Mesenteric fat pad (tissue), 1 donor: ENCODE measurements at regions not wholly inside any gene's neighbourhood (a gene's known extent, or its start where the extent isn't known, plus 50 kb on each side); places are given as distances from the start of the nearest gene placed in this dataset.

Experiments used
- DNase-seq: peaks from one replicate; pipeline ENCODE4 v3.0.0-alpha.2; 2020; ENCODE audit warnings: low spot score
- donor health status: DM: yes; HTN: yes; CAD: no.

DNA sequence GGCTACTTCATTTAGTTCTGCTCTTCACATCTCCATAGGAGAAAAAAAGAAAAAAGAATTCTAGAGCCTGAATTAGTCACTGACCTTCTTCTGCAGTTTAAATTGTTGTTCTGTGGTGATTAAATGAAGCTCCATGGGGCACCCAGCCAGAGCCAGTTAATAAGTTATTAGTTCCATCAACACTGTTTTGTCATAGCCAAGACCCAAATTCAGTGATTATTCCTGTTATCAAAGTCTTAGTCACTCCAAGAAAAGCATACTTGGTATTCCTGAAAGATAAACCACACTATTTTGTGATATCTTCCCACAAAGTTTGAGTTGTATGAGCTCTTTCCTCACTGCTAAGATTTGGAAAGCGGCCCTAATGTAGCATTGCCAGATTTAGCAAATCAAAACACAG, 134.8 kb upstream of the RGMB start:
- DNase-seq: no peak

DNA sequence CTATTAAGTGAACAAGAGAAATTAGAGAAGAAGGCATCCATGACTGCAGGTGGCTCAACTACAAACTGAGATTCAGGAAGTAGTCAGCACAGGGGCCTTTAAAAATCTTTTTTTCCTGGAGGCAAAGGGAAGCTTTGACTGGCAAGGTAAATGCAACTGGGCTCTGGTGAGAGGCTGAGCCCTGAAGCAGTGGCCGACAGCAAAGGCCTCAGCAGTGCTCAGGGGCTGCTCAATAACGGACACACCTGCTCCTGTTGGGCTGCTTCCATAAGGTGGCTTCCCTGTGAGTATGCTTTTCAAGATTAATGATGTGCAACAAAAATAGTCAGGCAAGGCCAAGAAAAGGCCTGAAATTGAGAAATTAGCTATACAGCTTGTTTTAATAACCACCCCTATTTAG, 134.2 kb upstream of the RGMB start:
- no peak for DNase-seq

GRCh38 chr5:98641671-98642070, 131.8 kb upstream of the RGMB start:
- no peak for DNase-seq

GRCh38 chr5:98643569-98643968, 129.9 kb upstream of the RGMB start:
- DNase-seq: no peak

GRCh38 chr5:98651715-98652114, 121.7 kb upstream of the RGMB start:
- no peak for DNase-seq

- DNase-seq: no peak
Observed at GRCh38 chr5:98656125-98656795, 117.2 kb upstream of the RGMB start.

DNA sequence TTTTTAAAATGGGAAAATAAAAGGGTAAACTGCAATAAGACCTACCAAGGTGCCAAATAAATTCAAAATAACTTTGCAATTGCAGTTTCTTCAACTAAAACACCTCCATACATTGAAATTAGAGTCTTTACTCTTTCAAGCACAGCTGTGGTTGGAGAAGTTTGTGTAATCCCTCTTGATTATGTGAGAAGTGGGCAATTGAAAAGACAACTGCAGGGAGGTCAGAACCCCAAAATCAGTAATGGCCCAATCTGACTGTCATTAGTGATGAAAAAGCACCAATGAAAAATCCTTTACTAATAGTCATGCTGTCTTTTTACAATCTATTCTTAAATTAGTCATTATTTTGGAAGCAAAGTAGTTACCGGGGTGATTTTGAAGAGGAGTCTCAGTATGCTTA, 116.7 kb upstream of the RGMB start:
- no peak for DNase-seq

DNA sequence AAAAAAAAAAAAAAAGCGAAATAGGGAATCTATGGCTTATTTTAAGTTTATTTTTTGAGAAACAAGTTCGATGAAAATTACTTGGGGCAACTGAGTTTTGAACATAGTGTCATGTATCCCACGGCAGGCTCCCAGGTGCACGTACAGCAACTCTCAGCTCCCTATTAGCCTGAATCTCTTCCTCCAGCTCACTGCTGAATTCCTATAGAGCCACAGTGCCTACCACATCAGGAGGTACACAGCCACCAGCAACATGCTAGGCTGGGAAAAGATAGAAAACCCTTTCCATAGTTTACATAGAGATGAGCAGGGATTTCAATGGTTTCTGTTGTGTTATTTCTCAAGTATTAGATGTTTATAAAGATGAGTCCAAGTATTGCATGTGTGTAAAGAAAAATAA, 115.9 kb upstream of the RGMB start:
- no peak for DNase-seq

DNA sequence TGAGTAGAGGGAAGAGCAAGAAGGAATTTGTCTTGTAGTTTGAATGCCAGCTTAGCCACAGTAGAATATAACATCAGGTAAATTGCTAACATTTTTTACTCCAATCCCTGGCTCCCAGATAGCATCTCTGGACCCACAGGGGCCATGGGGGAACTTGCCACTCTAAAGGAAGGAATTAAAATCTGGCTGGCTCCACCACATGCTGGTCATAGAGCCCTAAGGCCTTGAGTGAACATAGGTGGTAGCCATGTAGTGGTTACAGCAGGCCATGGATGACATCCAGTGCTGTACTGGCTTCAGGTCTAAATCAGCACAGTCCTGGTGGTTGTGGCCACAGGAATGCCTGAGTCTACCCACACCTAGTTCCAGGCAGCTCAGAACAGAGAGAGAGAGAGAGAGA, 109.9 kb upstream of the RGMB start:
- DNase-seq: no peak

GRCh38 chr5:98664736-98665135, 108.7 kb upstream of the RGMB start:
- DNase-seq: no peak

GRCh38 chr5:98679963-98680362, 93.5 kb upstream of the RGMB start:
- no peak for DNase-seq

DNA sequence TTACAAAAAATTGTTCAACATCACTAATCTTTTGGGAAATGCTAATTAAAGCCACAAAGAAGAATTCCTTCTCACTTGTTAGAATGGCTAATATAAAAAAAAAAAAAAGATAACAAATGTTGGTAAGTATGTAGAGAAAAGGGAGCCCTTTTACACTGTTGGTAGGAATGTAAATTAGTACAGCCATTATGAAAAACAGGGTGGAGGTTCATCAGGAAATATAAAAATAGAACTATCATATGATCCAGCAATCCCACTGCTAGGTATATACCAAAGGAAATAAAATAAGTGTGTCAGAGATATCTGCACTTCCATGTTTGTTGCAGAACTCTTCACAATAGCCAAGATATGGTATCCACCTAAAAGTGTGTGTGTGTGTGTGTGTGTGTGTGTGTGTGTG, 83.5 kb upstream of the RGMB start:
- no peak for DNase-seq

DNA sequence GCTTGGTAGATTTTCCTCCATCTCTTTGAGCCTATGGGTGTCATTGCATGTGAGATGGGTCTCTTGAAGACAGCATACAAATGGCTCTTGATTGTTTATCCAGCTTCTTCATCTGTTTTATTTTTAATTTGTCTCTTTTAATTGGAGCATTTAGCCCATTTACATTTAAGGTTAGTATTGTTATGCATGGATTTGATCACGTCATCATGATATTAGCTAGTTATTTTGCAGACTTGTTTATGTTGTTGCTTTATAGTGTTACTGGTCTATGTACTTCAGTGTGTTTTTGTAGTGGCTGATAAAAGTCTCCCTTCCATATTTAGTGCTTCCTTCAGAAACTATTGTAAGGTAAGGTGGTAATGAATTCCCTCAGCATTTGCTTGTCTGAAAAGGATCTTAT, 78.6 kb upstream of the RGMB start:
- DNase-seq: no peak

GRCh38 chr5:98698359-98698758, 75.1 kb upstream of the RGMB start:
- DNase-seq: no peak

- DNase-seq: no peak
Observed at GRCh38 chr5:98700730-98701129, 72.7 kb upstream of the RGMB start.

DNA sequence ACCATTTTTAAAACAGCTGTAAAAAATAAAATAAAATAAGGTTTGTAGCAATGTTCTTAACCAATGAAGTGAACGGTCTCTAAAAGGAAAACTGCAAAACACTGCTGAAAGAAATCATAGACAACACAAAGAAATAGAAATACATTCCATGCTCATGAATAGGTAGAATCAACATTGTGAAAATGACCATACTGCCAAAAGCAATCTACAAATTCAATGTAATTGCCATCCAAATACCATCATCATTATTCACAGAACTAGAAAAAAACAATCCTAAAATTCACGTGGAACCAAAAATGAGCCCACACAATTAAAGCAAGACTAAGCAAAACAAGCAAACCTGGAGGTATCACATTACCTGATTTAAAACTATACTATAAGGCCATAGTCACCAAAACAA, 67.6 kb upstream of the RGMB start:
- DNase-seq: no peak

DNA sequence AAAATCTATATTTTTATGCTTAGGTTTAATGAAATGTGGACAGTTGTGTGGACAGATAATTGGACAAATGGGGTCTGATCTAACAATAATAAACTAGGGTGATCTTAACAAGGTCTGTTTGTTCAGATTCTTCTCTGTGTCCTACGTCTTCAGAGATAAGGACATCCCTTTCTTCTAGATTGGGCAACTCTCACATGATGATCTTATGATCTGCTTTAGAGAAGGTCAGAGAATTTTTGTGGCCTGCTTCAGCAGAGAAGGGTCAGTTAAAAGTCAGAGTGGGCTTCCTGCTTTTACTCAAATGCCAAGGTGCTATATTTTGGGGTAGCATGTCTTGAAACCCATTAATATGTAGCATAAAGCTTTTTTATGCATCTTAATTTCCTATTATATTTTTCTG, 63.8 kb upstream of the RGMB start:
- no peak for DNase-seq

GRCh38 chr5:98713027-98713426, 60.4 kb upstream of the RGMB start:
- no peak for DNase-seq

- DNase-seq: no peak
Observed at GRCh38 chr5:98713856-98714255, 59.6 kb upstream of the RGMB start.

GRCh38 chr5:98714710-98715288, 58.7 kb upstream of the RGMB start:
- DNase-seq: no peak

DNA sequence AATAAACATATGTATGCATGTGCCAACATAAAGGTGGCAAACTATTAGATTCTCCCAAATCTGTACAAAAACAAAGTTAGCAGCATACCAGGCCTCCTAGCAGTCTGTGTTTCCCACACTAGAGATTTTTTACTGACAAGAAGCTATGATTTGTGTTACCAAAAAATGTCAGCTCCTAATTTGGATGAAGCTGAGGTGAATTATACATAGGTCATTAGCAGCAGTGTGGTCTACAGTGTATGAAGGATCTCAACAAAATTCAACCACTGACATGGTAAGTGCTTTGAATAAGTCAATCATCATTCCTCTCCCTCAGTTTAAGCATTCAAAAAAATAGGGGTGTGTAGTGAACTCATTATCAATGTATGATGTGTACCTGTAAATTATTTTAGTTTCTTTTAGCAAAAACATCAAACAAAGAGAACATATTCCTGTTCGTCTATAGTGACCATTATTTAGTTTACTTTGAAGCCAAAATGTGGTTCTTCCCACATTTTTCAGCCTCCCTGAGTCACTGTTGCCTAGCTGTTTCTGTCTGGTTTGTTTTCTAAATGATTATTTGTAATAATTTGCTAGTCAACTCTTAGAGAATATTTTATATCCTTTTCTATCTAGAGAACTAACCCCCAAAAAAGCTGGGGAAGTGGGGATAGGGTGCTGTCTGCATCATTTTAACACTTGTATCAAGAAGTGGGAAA, 52.1 kb upstream of the RGMB start:
- no peak for DNase-seq

- DNase-seq: no peak
Observed at GRCh38 chr5:98722188-98722587, 51.3 kb upstream of the RGMB start.

DNA sequence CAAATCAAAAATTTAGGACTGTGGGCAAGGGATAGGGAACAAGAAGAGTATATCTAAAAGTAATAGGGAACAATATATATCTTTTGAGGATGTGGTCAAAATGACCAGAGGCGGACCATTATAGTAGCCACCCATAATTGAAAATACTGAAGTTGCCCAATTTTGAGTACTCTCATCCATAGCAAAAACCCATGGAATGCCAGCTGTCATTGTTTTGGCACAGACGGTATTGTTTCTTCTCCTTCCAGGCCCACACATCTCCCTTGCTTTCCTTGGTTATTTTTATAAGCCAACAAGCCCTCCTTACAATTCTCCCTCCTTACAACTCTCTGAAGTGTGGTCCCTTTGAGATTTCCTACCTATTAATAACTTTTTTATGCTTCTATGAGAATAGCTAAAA, 50.4 kb upstream of the RGMB start:
- DNase-seq: no peak
